ENCODE measurements at regions not wholly inside any gene's neighbourhood (a gene's known extent, or its start where the extent isn't known, plus 50 kb on each side); places are given as distances from the start of the nearest gene placed in this dataset.

DNA sequence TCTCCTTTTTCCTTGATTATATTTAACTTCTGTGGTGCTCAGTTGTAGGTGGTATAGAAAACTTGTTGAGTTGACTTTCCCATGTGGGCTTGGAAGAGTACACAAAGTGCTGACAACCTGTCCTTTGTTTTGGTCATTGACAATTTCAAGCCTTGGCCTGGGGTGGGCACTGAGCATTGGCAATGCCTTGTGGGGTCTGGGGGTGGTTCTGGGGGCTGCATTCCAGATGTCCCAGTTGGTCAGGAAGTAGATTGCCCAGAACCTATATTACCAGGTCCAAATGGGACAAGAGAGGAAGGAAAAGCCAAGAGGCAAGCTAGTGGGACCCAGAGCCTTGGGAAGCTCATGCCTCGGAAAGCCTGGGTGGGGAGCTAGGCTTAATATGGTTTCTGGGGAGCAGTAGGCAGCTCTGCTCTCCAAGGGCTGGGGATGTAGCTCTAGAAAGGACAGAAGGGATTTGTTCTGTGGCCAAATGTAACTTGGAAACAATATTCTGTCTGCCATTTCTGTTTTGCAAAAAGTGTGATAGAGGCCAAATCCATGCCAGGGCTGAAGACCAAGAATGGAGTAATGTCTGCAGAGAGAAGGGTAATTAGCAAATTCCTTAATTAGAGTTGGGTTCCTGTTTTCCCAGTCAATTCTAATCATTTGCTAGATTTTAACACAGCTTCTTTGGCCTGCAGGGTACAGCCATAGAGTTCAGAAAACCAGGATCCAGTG, 87.4 kb downstream of the SLC4A3 start:
- Mint-ChIP-seq H3K36me3 (no peaks in the 10 kb centered on the region), H3K27ac (no peak overlapping the region), H3K4me1 (no peaks in the 10 kb centered on the region), H3K9me3 (peaks cover 3% of the 10 kb centered on the region), H3K4me3 (no peak overlapping the region), H3K27me3 (peaks cover 20% of the 10 kb centered on the region)
- DNase-seq (no peak), ATAC-seq (ENCODE audit: low read depth) (no peak)
- POLR2A ChIA-PET, result no interaction called here

DNA sequence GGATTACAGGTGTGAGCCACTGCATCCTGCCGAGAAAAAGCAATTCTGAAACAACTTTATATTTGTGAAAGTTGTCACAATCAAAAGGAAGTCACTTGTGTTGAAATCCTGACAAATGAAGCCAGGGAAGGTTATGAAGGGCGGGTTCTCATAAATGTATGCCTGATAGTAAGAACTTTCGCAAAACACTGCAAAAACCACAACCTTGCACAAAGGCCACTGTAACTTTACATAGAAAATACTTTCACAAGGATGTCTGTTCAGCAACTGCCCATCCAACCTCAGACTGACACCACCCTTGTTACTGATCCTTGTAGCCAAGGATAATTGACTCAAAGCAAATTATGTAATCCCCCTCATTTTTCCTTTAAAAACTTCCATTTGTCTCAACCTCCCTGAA, 90.6 kb downstream of the SLC4A3 start:
- H3K27me3 Mint-ChIP-seq, result peaks cover 17% of the 10 kb centered on the region
- no peaks in the 10 kb centered on the region for H3K9me3 Mint-ChIP-seq
- H3K4me3 Mint-ChIP-seq, result no peak overlapping the region
- DNase-seq (no peak), ATAC-seq (ENCODE audit: low read depth) (no peak)
- no peaks in the 10 kb centered on the region for H3K36me3 Mint-ChIP-seq
- H3K4me1 Mint-ChIP-seq, result no peaks in the 10 kb centered on the region
- no peak overlapping the region for H3K27ac Mint-ChIP-seq
- POLR2A ChIA-PET, result no interaction called here

DNA sequence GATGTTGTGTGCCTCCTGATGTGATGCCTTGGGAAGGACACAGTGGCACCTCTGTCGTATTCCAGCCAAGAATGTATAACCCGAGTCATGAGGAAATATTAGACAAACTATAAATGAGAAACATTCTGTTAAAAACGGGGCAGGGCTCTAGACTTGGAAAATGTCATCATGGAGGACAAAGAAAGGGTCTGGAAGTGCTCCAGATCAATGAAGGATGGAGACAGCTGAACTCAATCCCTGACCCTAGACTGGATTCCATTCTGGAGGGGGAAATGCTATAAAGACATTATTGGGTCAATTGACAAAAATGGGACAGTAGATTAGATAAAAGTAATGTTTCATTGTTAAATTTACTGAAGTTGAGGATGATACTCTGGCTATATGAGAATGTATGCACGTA, 92.1 kb downstream of the SLC4A3 start:
- DNase-seq, result no peak
- Mint-ChIP-seq H3K27me3 (peaks cover 14% of the 10 kb centered on the region), H3K36me3 (no peaks in the 10 kb centered on the region), H3K4me3 (no peak overlapping the region), H3K27ac (no peak overlapping the region), H3K9me3 (no peaks in the 10 kb centered on the region), H3K4me1 (no peaks in the 10 kb centered on the region)
- ATAC-seq (ENCODE audit: low read depth), result no peak
- POLR2A ChIA-PET, result no interaction called here

DNA sequence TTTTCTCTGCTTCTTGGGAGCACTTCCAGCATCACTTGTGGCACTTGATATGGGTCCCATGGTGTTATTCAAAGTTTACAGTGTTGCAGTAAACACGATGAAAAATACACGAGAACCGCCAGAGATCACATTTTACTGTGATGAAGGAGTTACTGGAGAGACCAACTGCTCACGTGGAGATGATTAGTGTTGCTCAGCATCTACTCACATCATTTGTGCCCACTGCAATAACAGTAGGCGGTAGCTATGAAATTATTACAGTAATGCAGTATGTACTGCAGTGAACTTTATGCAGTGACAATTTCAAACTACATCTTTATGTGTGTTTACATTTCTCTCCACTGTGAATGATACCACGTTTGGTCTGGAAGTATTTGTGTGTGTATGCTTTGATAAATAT, 93.5 kb downstream of the SLC4A3 start:
- Mint-ChIP-seq H3K36me3 (no peaks in the 10 kb centered on the region), H3K27ac (no peak overlapping the region), H3K4me1 (no peaks in the 10 kb centered on the region), H3K9me3 (no peaks in the 10 kb centered on the region), H3K27me3 (peaks cover 15% of the 10 kb centered on the region), H3K4me3 (no peak overlapping the region)
- no peak for DNase-seq
- POLR2A ChIA-PET, result no interaction called here
- no peak for ATAC-seq (ENCODE audit: low read depth)

DNA sequence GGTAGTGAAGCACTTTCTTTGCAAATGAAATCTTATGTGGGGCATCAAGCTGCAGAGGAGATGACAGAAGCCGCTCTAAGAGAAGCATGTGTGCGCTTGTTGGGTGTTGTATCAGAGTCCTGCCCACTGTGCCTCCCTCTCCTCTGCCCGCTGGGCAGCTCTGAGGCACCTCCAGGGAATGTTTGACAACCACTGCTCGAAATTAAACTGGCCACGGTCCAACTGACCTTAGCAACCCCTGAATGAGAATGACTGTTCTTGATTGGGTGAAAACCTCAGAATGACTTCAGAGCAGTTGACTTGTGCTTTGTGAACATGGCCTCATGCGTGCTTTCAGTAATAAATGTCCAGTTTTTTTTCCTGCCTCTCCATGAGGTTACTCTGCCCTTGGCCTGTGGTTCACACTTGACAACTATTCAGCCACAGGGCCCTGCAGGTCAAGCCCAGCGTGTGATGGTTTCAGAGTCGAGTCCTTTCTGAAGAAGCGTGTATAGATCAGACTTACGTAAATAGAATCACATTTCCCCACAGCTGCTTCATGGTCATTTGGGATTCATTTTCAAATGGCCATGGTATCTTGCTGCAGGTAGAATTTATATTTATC, 94.9 kb downstream of the SLC4A3 start:
- Mint-ChIP-seq H3K27me3 (peaks cover 12% of the 10 kb centered on the region), H3K27ac (no peak overlapping the region), H3K4me3 (no peak overlapping the region), H3K36me3 (no peaks in the 10 kb centered on the region), H3K4me1 (no peaks in the 10 kb centered on the region), H3K9me3 (no peaks in the 10 kb centered on the region)
- ATAC-seq (ENCODE audit: low read depth) (no peak), DNase-seq (no peak)
- POLR2A ChIA-PET, result no interaction called here

DNA sequence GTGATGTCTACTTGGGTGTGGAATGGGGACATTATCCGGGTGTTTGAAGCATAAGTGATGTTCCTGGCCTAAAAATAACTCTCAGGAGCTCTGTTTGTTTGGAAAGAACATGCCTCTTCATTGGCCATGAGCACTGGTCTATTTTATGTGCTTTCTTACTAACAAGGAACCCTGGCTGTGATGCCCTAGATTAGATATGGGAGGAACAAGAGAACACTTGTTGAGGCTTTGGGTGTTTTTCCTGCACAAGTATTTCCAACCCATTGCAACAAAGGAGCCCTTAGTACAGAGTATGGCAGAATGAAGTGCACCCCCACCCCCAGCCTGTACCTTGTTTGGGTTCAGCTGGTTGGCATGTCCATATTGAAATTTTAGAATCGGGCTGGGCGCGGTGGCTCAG, 95.9 kb downstream of the SLC4A3 start:
- Mint-ChIP-seq H3K27ac (no peak overlapping the region), H3K27me3 (peaks cover 12% of the 10 kb centered on the region), H3K4me1 (no peaks in the 10 kb centered on the region), H3K9me3 (no peaks in the 10 kb centered on the region), H3K4me3 (no peak overlapping the region), H3K36me3 (no peaks in the 10 kb centered on the region)
- no peak for DNase-seq
- ATAC-seq (ENCODE audit: low read depth), result no peak
- POLR2A ChIA-PET, result no interaction called here

DNA sequence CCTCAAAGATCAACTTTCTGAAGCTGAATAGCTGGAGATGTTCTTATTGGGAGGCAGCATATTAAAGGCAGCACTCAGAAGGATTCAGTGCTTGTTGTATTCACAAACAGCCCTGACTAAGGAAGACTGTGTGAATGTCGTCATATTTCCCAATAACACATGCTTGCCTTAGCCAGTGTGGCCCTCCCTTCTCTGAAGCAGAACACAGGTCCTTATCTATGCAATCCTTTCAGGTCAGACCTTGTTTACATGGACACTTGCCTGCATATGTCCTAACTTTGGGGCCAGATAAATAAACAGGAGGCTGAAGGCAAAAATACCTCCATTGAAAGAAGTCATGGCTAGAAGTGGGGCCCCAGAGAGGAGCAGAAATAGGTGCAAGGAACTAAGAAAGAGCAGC, 97.2 kb downstream of the SLC4A3 start:
- H3K4me3 Mint-ChIP-seq, result no peak overlapping the region
- no peak for DNase-seq
- ATAC-seq (ENCODE audit: low read depth), result no peak
- H3K36me3 Mint-ChIP-seq, result no peaks in the 10 kb centered on the region
- H3K4me1 Mint-ChIP-seq, result no peaks in the 10 kb centered on the region
- POLR2A ChIA-PET, result no interaction called here
- H3K27ac Mint-ChIP-seq, result no peak overlapping the region
- H3K9me3 Mint-ChIP-seq, result no peaks in the 10 kb centered on the region
- H3K27me3 Mint-ChIP-seq, result peaks cover 9% of the 10 kb centered on the region

DNA sequence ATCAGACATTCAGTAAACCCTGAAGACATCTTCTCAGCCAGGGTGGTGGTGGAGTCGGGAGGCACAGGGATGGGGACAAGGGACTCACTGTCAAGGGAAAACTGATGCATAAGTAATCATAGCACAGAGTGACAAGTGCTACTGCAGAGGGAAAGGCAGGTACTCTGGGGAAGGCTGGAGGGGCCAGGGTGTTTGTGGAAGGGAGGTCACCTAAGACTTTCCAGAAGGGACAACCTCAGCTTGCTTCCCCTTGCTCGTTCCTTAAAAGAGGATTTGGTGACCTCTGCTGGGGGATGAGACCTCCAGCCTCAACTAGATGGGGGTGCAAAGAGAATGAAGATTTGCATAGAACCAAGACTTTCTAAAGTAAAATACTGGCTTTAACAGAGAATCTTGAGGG, 99.5 kb downstream of the SLC4A3 start:
- peaks cover 2% of the 10 kb centered on the region for H3K4me1 Mint-ChIP-seq
- POLR2A ChIA-PET, result no interaction called here
- peaks cover 4% of the 10 kb centered on the region for H3K27me3 Mint-ChIP-seq
- no peak for DNase-seq
- H3K9me3 Mint-ChIP-seq, result no peaks in the 10 kb centered on the region
- H3K36me3 Mint-ChIP-seq, result no peaks in the 10 kb centered on the region
- no peak overlapping the region for H3K27ac Mint-ChIP-seq
- no peak overlapping the region for H3K4me3 Mint-ChIP-seq
- ATAC-seq (ENCODE audit: low read depth), result no peak

DNA sequence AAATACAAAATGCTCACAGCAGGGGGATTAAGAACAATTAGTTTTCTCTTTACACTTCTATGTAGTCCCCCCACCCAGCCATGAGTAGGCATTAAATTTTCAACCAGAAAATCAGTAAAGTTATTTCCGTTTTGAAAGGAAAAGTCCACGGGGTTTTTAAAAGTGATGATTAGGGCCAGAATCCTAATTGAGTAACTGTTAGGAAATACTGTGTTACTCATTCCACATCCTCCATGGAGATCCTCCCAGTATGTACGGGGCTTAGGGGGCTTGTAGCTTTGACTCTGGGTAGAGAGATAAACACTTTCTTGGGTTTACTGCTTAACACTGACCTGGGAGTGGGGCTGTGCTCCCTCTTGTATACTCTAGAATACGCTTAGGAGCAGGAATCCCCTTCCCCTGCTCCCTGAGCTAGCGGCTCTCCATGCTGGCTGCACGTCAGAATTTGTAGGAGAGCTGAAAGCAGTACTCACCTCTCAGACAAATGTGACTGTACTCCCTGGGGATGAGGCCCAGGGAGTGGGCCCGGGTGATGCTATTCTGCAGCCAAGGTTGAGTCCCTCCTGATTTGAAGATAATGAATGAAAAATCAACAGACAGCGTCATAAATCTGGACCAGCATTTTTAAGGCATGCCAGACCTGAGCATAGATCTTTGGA, 100.5 kb downstream of the SLC4A3 start:
- DNase-seq (no peak), ATAC-seq (ENCODE audit: low read depth) (no peak)
- H3K9me3 Mint-ChIP-seq, result no peaks in the 10 kb centered on the region
- H3K4me1 Mint-ChIP-seq, result peaks cover 2% of the 10 kb centered on the region
- H3K36me3 Mint-ChIP-seq, result no peaks in the 10 kb centered on the region
- peaks cover 4% of the 10 kb centered on the region for H3K27me3 Mint-ChIP-seq
- no peak overlapping the region for H3K4me3 Mint-ChIP-seq
- H3K27ac Mint-ChIP-seq, result no peak overlapping the region
- POLR2A ChIA-PET, result no interaction called here

DNA sequence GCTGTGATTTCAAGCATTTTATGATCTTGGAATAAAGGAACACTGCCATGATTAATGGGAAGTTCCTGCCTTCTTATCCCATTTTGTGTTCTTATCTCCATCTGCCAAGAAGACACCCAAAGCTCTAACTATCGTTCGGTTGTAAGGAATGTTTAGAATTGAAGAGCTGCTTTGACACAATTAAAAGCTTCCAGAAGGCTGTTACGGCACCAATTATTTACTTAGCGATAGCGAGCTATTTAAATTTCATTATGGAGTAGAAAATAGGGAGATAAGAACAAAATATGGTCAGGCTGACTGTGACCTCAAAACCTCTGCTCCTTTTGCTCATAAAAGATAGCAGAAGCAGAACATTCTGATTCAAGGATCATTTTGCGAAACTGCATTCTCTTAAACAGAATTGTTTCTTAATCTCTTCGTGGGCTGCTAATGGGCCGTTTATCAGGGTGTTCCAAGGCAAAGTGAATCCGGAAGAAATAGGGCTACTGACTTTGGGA, 101.6 kb downstream of the SLC4A3 start:
- ATAC-seq (ENCODE audit: low read depth), result no peak
- H3K36me3 Mint-ChIP-seq, result no peaks in the 10 kb centered on the region
- POLR2A ChIA-PET, result no interaction called here
- H3K27ac Mint-ChIP-seq, result no peak overlapping the region
- peaks cover 2% of the 10 kb centered on the region for H3K4me1 Mint-ChIP-seq
- H3K27me3 Mint-ChIP-seq, result peaks cover 8% of the 10 kb centered on the region
- DNase-seq, result no peak
- H3K9me3 Mint-ChIP-seq, result no peaks in the 10 kb centered on the region
- H3K4me3 Mint-ChIP-seq, result no peak overlapping the region

DNA sequence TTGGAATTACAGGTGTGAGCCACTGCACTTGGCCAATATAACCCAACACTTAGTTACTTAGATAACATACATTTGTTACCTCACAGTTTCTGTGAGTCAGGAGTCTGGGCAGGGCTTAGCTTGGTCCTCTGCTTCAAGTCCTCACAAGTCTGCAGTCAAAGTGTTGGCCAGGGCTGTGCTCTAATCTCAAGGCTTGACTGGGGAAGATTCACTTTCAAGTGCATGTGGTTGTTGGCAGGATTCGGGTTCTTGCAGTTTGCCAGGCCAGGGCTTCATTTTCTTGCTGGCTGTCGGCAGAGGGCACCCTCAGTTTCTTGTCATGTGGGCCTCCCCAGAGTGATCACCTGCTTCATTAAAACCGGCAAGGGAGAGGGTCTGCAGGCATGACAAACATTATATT, 103.7 kb downstream of the SLC4A3 start:
- POLR2A ChIA-PET, result no interaction called here
- ATAC-seq (ENCODE audit: low read depth) (no peak), DNase-seq (no peak)
- H3K27me3 Mint-ChIP-seq, result peaks cover 10% of the 10 kb centered on the region
- H3K27ac Mint-ChIP-seq, result no peak overlapping the region
- no peaks in the 10 kb centered on the region for H3K36me3 Mint-ChIP-seq
- no peak overlapping the region for H3K4me3 Mint-ChIP-seq
- no peaks in the 10 kb centered on the region for H3K9me3 Mint-ChIP-seq
- peaks cover 2% of the 10 kb centered on the region for H3K4me1 Mint-ChIP-seq

DNA sequence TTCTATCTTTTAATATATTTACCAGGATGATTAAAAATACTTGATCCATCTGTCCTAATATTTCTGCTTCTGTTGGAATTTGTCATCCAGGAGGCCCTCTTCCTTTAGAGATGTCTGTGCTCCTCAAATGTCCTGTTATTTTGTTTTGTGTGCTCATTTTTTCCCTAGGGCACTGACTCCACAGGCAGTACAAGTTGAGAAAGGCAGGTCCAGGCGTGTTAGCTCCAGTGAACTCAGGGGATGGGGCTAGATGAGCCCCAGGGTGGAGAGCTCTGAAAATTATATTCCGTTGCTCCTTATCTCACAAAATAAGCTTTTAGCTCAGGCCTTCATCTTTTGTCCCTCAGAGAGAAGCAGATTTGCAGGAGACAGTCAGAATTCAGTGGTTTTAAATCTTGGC, 105.7 kb downstream of the SLC4A3 start:
- ATAC-seq (ENCODE audit: low read depth) (no peak), DNase-seq (no peak)
- peaks cover 2% of the 10 kb centered on the region for H3K4me1 Mint-ChIP-seq
- H3K27ac Mint-ChIP-seq, result no peak overlapping the region
- no peak overlapping the region for H3K4me3 Mint-ChIP-seq
- POLR2A ChIA-PET, result no interaction called here
- peaks cover 13% of the 10 kb centered on the region for H3K27me3 Mint-ChIP-seq
- no peaks in the 10 kb centered on the region for H3K9me3 Mint-ChIP-seq
- H3K36me3 Mint-ChIP-seq, result no peaks in the 10 kb centered on the region

DNA sequence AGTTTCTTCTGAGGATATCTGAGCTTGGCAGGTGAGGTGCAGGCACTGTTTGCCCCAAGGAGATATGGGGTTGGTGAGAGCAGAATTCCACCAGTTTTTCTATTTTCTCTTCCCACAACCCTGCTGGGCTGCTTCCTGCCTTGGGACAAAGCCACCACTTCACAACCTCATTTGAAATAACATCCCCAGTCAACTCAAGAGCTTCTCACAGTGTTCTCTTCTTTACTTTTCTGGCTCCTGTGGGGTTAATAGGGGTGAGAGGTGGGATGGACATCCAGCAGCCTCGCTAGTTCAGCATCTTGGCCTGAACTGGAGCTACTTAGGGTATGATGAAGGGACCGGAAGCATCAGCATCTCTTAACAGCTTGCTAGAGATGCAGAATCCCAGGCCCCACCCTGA, 106.3 kb downstream of the SLC4A3 start:
- H3K4me1 Mint-ChIP-seq, result peaks cover 2% of the 10 kb centered on the region
- H3K27me3 Mint-ChIP-seq, result peaks cover 13% of the 10 kb centered on the region
- no peak for DNase-seq
- ATAC-seq (ENCODE audit: low read depth), result no peak
- POLR2A ChIA-PET, result no interaction called here
- no peaks in the 10 kb centered on the region for H3K9me3 Mint-ChIP-seq
- no peak overlapping the region for H3K27ac Mint-ChIP-seq
- H3K36me3 Mint-ChIP-seq, result no peaks in the 10 kb centered on the region
- no peak overlapping the region for H3K4me3 Mint-ChIP-seq

DNA sequence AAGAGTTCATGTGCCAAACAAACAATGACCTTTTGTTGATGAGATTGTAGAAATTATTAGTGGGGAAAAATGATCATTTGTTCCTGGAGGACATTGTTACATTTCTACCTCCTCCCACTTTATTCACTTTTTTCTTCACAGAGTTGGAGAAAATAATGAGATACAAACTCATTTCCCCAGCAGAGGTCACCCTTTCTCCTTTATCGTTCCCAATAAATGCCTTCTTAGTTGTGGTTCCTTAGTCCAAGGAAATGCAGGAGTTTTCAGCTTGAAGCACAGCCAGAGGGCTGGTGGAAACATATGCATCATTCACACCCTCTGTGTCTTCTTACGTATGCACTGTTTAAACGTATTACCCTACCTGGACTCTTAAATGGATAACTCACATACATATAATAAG, 108.8 kb downstream of the SLC4A3 start:
- POLR2A ChIA-PET, result no interaction called here
- no peak for ATAC-seq (ENCODE audit: low read depth)
- DNase-seq, result no peak
- Mint-ChIP-seq H3K4me3 (no peak overlapping the region), H3K27me3 (peaks cover 13% of the 10 kb centered on the region), H3K4me1 (no peaks in the 10 kb centered on the region), H3K36me3 (no peaks in the 10 kb centered on the region), H3K27ac (no peak overlapping the region), H3K9me3 (no peaks in the 10 kb centered on the region)
